Umbilical cord (tissue), 1 donor: ENCODE measurements at regions not wholly inside any gene's neighbourhood (a gene's known extent, or its start where the extent isn't known, plus 50 kb on each side); places are given as distances from the start of the nearest gene placed in this dataset.

Experiments used
- DNase-seq: peaks from one replicate; pipeline ENCODE4 v3.0.0-alpha.2; 2015; ENCODE audit warnings: low spot score

DNA sequence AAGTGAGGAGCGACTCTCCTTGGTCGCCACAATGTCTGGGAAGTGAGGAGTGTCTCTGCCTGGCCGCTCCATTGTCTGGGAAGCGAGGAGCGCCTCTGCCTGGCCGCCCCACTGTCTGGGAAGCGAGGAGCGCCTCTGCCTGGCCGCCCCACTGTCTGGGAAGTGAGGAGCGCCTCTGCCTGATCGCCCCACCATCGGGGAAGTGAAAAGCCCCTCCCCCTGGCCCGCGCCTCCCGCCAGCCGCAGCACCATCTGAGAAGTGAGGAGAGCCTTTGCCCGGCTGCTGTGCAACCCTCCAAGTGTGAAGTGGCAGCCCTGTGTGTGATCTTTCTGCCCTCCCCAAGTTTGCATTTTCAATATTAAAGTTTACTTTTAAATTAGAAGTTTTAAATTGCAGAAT is 95.0 kb upstream of the PPP2R5A start:
- no peak for DNase-seq

DNA sequence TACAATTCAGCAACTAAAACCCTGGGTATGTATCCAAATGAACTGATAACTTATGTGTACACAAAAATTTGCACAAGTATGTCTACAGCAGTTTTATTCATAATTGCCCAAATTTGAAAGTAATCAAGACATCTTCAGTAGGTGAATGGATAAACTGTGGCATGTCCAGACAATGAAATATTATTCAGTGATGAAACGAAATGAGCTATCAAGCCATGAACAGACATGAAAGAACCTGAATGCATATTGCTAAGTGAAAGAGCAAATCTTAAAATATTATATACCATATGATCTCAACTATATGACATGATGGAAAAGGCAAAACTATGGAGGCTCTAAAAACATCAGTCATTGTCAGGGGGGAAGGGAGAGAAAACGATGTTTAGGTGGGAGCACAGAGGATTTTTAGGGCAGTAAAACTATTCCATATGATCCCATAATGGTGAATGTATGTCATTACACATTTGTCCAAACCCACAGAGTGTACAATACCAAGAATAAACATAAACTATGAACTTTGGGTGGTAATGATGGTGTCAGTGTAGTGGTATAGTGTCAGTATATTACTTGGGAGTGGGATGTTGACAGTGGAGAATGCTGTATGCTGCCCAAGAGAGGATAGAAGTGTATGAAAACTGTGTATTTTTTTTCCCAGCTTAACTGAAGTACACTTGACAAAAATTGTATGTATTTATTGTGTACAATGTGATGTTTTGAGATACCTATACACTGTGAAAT is 92.8 kb upstream of the PPP2R5A start:
- no peak for DNase-seq

DNA sequence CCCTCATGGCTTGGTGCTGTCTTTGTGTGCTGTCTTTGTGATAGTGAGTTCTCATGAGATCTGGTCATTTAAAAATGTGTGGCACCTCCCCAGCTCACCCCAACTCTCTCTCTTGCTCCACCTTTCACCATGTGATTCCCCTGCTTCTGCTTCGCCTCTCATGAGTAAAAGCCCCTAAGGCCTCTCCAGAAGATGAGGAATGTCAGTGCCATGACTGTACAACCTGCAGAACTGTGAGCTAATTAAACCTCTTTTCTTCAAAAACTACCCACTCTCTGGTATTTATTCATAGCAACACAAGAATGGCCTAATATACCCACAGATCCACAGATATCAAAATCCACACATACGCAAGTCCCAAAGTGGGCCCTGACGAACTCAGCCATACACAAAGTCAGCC is 88.9 kb upstream of the PPP2R5A start:
- no peak for DNase-seq

DNA sequence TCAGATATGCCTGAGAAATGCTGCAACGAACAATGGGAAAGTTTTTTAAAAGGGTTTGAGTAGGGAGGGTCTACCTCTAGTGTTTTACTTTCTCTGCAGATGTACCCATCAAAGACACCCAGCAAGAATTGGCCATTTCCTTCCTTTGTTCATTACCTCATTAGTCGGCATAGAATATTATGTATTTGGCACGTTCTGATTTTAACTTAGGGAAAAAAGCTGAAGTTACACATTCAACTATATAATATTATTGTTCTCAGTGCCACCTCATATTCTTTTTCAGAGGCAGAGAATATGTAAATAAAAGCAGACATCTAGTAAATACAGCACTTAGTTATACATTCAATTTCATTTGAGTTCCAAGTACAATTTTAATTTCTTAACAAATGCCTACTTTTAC is 83.7 kb upstream of the PPP2R5A start:
- DNase-seq: no peak

DNA sequence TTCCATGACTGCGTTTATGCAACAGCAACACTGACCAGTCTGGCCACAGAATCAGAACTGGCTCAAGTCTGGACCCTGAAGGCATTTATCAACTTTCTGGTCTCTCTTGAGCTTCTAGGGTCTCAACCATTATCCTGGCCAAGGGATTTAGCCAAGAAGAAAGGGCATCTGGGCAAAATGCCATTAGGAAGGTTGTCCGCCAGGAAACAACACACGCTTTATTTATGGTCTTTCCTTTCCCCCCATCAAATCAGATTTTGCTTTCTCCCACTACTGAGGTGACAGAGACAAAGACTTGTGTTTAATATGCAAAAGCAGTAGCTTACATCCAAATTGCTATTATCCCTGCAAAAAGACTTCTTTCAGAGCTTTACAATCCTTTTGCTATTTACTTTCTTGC is 81.6 kb upstream of the PPP2R5A start:
- DNase-seq: no peak

DNA sequence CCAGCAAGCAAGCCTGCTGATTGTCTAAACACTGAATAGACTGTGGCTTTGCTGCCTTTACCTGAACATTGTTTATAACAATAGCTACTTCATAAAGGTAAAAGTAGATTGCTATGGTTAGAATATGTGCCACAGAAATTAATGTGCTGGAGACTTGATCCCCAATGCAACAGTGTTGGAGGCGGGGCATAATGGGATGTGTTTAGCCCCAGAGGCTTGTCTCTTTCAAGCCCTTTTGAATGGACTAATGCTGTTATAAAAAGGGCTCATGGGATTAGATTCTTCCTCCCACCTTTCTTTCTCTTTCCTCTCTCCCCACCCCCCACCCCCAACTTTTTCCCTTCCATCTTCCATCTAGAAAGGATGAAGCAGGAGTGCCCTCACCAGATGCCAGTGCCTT is 80.2 kb upstream of the PPP2R5A start:
- DNase-seq: no peak

DNA sequence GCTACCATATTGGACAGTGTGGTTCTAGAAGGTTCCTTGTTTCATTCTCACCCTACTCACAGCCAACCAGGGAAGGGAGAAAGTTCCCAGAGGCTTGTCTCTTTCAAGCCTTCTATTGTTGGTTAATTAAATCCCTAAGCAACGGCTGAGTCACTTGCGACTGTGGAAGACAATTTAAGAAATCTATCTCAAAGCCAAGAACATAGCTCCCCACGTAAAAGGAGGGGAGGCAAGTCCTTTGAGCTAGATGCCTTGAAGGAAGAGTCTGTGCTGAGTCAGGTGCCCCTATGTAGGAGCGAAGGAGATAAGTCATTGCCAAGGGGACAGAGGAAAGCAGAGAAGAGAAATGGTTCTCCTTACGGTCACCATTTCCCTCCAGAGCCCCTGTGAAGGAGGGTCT is 79.4 kb upstream of the PPP2R5A start:
- DNase-seq: no peak

DNA sequence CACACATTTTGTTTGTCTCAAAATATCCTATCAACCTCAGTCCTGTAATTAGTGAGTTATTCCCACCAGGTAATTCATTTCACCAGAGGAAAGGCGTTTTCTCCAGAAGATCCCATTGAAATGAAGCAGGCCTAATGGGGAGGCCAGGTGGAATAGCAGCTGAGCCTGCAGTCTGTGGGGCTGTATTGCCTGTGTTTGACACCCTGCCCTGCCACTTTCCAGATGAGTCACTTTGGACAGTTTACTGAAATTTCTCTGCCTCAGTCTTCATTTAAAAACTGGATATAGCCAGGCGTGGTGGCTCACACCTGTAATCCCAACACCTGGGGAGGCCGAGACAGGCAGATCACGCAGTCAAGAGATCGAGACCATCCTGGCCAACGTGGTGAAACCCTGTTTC is 78.1 kb upstream of the PPP2R5A start:
- DNase-seq: no peak

DNA sequence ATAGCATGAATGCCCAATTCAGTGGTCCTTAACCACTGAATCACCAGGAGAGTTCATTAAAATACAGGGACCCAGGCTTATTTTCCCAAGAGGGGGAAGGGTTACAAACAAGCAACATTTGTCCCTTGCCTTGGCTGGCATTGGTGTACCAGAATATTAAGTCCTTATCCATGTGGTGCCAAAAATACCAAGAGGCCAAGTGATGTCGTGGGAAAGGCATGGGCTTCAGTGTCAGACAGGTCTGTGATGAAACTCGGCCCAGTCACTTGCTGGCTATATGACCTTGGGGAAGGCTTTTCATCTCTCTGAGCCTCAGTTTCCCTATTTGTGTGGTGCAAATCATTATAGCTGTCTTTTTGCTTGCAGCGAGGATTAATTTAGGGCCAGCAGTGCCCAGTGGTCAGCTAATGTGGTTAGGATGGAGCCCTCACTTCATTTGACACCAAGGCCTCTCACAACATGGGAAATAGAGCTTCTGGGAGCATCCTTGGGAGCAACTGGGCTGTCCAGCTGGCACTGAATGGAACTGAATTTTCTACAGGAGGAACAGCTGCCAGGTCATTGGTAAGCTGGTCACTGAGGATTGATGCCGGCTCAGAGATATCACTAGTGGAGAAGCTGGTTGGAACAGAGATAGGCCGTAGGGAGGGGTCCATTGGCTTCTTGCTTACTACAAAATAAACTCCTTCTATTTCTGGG is 77.2 kb upstream of the PPP2R5A start:
- no peak for DNase-seq

DNA sequence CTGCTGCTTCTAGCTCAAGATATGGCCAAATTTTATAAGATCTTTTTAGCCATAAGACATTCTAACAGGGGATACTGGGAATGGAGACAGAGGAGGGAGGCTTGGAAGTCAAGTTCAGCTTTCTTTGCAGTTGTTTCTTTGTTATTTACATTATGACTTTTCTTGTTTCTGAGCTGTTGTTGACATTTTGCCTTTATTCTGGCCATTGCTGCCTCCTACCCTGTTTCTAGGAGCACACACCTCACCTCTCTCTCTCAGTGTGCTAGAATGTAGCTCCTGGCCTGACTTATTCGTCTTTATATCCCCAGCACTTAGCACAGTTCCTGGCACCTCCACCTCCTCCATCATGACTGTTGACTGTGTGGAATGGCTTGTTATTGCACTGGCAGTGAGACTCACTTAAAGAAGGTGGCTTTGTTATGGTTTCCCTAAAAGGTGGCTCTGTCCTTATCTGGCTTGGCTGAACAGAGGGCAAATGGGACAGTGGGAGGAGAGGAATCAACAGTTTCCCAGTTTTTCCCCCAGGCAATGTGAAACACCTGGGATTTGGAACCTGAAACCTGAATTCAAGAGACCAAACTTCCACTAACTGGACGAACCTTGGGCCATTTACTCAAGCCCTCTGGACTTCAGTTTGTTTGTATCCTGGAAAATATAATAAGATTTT is 76.1 kb upstream of the PPP2R5A start:
- no peak for DNase-seq

DNA sequence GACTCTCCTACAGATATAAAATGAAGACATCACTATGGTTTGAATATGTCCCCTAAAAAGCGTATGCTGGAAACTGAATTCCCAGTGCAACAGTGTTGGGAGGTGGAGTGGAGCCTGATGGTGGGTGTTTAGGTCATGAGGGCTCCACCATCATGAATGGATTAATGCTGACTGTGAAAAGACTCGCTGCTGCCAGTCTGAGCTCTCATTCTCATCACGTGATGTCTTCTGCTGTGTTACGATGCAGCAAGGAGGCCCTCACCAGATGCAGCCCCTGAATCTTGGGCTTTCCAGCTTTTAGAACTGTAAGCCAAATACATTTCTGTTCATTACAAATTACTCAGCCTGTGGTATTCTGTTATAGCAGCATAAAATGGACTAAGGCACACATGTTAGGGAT is 73.8 kb upstream of the PPP2R5A start:
- DNase-seq: no peak

DNA sequence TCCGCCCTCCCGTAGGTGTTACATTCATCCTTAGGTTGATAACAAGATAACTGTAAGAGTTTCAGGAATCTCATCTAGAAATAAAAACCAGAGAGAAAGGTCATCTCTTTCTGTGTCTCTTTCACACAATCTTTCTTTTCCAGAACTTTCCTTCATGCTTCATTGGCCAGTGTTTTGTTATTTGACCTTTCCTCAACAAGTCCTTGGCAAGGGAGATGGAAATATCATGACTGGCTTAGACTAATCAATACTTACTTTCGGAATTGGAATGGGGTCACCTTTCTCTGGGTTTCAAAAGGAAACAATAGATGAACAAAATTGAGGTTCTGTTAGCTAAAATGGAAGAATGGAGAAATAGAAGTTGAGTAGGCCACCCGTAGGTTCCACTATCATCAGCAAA is 72.9 kb upstream of the PPP2R5A start:
- no peak for DNase-seq

DNA sequence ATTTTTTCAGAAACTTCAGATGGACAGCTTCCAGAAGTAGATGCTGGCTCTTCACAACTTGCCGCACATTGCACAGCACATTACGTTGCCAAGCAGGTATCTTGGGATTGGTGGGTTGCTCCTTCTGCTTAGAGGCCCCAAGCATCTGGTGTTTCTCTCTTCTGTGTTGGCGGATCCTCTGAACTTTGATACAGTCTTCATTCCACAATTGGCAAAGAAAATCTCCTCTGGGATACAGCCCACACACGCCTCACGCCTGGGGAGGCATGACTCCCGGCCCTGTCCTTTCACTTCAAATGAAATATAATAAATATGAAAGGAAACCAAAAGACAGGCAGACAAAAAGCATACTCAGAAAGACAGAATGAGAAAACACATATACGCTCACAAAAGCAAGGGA is 72.3 kb upstream of the PPP2R5A start:
- DNase-seq: peak; percentile 26

DNA sequence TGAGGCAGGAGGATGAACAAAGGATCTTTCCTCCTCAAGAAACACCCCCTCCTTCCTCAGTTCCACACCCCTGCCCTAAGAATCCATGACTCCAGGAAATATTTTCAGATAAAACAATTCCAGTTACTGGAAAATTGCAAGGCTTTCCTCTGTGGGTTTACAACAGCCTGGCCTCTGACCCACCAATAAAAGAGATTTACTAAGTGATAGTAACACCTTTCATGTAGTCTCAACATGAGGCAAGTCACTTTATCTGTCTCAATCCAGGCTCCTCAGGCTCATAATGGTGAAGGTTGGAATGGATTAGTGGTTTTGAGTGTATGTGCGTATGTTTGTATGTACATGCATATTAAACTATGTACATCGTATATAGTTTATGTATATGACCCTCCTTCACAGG is 71.4 kb upstream of the PPP2R5A start:
- DNase-seq: peak; percentile 57

DNA sequence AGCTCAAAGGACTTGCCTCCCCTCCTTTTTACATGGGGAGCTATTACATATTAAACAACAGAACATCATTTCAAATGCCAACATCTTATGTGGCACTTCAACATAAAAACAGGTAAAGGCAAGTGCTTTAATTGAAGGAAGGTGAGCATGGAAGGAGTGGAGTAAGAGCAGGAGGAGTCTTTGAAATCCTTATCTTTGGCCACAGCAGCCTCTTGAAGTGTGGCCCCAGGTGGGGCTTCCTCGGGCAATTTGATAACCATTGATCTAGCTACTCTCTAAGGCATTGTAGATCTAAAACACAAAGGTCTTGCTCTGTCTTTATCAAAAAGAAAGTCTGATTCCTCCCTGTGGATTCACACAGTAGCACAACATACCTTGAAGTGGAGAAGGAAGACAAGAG is 70.9 kb upstream of the PPP2R5A start:
- no peak for DNase-seq

DNA sequence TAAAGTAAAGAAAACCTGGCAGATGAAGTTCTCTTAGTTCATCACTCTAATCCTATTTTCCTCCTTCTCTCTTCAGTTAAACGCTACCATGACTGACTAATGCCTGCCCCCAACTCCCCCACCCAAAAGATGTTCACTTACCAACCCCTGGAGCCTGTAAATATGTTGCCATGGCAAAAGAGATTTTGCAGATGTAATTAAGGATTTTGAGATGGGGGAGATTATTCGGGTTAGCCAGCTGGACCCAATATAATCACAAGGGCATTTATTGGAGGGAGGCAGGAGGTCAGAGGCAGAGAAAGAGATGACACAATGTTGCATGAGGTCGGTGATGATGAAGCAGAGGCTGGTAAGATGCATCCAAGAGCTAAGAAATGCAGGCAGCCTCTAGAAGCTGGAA is 69.3 kb upstream of the PPP2R5A start:
- DNase-seq: no peak

DNA sequence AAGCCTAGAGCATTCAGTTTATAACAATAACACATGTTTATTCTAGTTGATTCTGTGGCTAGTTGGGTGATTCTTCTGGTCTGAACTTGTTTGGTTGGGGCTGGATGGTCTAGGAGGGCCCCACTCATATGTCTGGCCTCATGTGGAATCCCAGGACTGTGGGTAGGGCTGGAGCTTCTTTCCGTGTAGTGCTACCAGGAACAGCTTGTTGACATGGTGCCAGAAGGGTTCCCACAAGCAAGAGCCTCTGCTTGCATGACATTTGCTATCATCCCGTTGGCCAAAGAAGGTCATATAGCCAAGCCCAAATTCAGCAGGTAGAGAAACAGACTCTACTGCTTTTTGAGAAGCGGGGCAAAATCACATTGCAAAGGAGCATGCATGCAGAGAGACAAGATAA is 67.6 kb upstream of the PPP2R5A start:
- no peak for DNase-seq

DNA sequence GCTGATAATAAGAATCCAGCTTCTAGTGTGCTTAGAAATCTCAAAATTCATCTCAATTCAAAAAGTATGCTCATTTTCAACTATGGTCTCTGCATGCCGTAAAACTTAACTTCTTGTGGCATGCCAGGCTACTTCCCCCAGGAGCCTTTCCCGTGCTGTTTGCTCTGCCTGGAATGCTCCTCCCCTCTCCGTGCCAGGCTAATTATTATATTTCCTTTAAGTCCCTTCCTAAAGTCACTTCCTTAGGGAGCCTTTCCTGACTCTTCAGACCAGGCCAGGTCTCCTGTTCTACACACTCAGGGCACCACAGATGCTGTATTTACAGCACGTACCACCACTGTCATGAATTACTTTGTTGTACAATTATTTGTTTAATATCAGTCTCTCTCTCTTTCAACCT is 67.1 kb upstream of the PPP2R5A start:
- DNase-seq: no peak

DNA sequence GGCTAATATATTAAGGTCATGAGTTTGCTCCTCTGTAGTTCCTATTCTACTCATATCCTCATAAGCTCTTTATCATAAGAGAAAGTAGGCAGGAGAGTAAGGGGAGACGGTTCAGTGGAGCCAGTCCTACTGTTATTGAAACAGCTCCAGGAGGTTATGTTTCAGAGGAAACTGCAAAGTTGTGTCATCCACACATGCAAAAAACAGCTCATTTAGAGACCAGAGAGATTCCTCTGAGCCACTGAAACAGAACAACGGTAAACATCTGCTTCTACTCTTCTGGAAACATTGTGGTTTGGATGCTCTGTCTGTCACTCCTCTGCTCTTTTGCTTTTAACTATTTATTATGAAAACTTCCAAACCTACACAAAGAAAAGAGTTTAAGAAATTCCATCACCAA is 66.3 kb upstream of the PPP2R5A start:
- DNase-seq: peak; percentile 76

DNA sequence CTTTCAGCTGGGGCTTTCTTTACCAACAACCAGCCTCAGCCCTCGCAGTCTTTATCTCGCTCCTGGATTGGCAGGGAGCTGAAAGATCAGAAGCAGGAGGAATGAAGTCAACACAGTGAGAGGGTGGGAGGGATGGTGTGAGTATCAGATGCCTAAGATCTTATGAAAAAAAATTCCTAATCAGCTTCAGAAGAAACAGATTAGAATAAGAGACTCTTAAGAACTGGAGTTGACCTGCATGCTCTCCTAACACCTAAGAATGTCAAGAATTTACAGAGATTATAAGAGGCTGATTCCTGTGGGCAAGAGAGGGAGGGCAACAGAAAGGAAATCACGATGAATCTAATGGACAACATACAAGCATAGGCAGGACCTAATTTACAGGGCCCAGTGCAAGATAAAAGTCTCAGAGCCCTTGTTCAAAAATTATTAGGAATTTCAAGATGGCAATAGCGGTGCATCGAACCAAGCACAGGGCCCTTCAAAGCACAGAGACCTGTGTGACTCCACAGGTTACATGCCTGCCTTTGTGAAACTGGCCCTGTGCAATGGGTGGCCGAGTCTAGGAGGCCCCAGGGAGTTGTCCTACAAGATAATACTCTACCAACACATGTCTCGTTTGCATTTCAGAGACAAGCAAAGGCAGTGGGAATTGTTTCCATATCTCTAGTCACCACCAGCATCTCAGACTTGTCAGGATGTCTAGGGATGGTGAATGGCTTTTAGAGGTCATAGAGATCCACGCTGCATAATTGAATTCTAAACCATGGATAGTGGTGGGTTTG is 65.3 kb upstream of the PPP2R5A start:
- peak; percentile 83 for DNase-seq

DNA sequence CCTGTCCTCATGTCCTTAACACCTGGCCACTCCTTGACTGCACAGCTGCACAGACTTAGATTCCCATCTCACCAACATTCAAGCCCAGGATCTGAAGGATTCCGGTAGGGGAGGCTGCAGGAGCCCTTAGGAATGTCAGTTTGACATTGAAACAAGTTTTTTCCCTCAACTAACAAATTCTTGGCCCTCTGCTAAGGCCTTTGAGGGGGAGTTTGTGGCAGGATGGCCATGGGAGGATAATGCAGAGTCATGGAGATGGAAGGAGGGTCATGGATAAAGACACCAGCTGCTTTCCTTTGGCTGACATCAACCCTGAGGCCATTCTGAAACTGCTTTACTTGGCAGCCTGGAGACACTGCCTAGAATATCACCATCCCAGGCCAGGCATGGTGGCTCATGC is 63.4 kb upstream of the PPP2R5A start:
- no peak for DNase-seq

DNA sequence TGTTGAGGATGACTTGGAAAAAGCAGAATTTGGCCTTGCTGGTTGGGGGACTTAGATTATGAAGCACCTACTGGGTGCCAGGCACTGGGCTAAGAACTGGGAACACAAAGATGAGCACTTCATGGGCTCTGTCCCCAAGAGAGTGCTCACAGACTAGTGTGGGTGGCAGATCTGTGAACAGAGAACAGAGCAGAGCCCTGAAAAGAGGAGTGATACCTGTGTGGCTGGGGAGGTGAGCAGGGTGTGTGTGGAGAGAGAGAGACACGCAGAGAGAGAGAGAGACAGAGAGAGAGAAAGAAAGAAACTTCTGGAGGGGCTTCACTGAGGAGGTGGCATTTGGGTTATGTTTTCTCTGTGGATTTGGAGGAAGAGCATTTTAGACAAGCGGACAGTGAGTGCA is 61.1 kb upstream of the PPP2R5A start:
- DNase-seq: no peak
